ACHN (cell line): ENCODE measurements at regions not wholly inside any gene's neighbourhood (a gene's known extent, or its start where the extent isn't known, plus 50 kb on each side); places are given as distances from the start of the nearest gene placed in this dataset.

Experiments used
- DNase-seq: peaks from one replicate; pipeline ENCODE4 v3.0.0-alpha.2; 2015
- in situ Hi-C: cut with HindIII; loops from 2 replicates; pipeline ENCODE4 v1.10.0; 2017; ENCODE audit warnings: low sequenced_read_pairs, low pct_ligation_motif_present, low pct_unique_long_range_greater_than_20kb

GRCh38 chr3:135862361-135862760 lies 103.2 kb upstream of the PPP2R3A start:
- in situ Hi-C loops = no loop called here
- no peak for DNase-seq

DNA sequence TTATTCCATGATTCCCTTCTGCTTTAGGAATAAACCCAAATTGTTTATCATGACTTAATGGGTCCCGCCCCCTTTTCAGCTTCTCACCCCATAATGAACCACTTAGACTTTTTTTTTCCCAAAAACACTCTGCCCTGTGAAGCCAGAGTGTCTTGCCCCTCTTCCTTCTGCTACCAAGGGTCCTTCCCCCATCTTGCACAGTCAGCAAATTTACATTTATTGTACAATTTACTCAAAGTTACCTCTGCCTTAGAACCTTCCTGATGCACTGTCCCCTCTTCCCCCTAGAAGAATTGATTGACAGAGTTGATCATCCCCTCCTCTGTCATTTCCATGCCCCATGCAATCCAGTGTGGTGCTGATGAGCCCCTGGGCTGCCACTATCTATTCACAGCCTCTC lies 101.5 kb upstream of the PPP2R3A start:
- no peak for DNase-seq
- in situ Hi-C loops = no loop called here

- in situ Hi-C loops = no loop called here
- DNase-seq = no peak
Observed at GRCh38 chr3:135865085-135865484, 100.4 kb upstream of the PPP2R3A start.

DNA sequence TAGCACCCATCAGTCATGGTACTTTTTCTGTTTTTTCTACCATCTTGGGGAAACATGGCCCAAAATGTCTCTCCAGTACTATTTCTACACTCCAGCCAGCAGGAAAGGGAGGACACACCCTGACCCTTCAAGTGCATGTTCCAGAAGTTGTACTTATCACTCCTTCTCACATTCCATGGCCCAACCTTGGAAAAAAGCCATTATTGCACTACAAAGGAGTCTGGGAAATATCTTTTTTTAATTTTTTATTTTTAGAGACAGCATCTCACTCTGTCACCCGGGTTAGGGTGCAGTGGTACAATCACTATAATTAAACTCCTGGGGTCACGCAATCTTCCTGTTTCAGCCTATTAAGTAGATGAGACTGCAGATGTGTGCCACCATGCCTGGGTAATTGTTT lies 100.0 kb upstream of the PPP2R3A start:
- DNase-seq = no peak
- in situ Hi-C loops = no loop called here

DNA sequence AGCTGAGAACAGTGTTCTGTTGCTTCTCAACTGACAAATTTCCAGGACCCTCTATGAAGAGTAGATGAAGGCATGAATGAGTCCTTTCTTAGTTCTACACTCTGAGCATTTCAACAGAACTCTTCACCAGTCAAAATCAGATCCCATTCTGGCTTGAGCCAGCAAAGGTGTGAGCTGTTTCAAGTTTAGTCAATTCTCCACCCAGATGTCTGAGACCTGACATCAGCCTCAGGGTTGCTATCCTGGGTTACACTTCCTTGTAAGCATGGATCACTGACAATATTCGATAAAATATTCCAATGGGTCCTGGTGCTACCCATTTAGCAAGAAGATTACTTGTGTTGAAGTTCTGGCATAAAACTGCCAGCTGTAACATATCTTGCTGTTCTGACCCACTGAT lies 97.6 kb upstream of the PPP2R3A start:
- DNase-seq = no peak
- in situ Hi-C loops = no loop called here

- no peak for DNase-seq
- in situ Hi-C loops = no loop called here
Observed at GRCh38 chr3:135868801-135869200, 96.7 kb upstream of the PPP2R3A start.

DNA sequence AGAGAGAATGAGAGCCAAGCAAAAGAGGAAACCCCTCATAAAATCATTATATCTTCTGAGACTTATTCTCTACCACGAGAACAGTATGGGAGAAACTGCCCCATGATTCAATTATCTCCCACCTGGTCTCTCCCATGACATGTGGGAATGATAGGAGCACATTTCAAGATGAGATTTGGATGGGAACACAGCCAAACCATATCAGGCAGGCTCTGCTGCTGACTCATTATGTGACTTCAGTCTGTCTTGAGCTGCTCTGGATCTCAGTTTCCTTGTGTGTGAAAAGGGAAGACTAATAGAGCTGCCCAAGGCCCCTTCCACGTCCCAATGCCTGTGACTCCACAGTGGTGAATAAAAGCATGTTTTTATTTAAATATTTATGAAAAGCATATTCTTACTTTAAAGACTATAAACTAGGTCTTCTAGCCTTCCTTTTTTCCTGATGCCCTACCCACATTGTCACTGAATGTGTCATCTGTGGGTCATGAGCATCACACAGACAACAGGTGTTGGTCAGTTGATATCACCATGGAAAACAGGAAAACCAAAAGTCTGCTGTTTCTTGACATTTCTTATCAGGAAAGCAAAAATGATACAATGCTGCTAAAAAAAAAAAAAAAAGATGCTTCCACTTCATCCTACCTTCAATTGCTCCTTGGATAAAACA lies 96.0 kb upstream of the PPP2R3A start:
- in situ Hi-C loops = no loop called here
- DNase-seq = peak; percentile 20

GRCh38 chr3:135871311-135871710 lies 94.2 kb upstream of the PPP2R3A start:
- DNase-seq = no peak
- in situ Hi-C loops = no loop called here

DNA sequence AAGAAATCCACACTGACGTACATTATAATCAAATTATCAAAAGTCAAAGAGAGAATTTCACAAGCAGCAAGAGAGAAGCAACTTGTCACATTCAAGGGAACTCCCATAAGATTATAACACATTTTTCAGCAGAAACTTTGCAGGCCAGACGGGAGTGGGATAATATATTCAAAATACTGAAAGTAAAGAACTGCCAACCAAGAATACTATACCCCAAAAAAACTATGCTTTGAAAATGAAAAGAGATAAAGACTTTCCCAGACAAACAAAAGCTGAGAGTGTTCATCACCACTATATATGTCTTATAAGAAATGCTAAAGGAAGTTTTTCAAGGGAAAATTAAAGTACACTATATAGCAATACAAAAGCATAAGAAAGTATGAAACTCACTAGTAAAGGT lies 91.5 kb upstream of the PPP2R3A start:
- no peak for DNase-seq

DNA sequence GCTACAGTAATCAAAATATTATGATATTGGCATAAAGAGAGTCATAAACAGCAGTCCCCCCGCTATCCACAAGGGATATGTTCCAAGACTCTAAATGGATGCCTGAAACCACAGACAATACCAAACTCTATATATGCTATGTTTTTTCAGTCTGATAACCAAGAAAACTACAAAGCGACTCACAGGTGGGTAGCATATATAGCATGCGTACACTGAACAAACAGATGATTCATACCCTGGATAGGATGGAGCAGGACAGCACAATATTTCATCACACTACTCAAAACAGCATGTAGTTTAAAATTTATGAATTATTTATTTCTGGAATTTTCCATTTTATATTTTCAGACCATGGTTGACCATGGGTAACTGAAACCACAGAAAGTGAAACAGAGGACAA lies 87.0 kb upstream of the PPP2R3A start:
- DNase-seq = no peak
- in situ Hi-C loops = no loop called here

More for the DNA sequence above, 91.5 kb upstream of the PPP2R3A start:
- in situ Hi-C loops = no loop called here

DNA sequence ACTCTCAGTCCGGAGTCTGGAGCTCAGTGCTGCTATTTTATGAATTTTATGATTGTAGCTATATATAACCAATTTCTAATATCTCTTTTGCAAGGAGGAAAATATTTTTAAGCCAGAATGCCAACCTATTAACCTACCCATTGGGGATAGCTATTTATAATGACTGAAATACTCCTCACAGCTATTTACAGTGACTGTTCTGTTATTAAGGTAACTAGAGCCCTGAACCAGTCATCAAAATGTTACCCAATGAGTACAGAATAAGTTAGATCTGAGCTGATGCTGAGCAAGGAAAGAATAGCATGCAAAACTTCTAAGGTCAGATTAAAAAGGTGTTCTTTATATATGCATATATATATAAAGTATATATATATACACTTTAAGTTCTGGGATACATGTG lies 79.6 kb upstream of the PPP2R3A start:
- in situ Hi-C loops = no loop called here

DNA sequence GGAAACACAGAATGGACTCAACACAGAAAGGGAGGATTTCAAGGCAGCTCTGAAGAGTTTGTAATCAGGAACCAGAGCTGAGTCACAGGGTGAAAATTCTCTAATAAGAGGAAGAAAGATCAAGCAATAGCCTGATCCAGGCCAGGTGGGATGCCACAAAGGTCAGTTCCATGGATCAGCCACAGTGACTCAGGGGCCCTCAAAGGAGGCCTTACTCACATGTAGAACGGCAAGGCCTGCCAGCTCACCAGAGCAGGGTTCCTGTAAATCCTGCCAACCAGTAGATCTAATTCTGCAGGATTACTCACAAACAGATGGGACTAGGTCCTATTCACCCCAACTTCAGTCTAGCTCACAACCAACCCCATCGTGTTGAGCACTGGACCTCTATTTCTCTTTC lies 78.3 kb upstream of the PPP2R3A start:
- in situ Hi-C loops = no loop called here
- DNase-seq = peak; percentile 93

More for the DNA sequence above, 79.6 kb upstream of the PPP2R3A start:
- DNase-seq = no peak

GRCh38 chr3:135889443-135889842 lies 76.1 kb upstream of the PPP2R3A start:
- no peak for DNase-seq
- in situ Hi-C loops = no loop called here

DNA sequence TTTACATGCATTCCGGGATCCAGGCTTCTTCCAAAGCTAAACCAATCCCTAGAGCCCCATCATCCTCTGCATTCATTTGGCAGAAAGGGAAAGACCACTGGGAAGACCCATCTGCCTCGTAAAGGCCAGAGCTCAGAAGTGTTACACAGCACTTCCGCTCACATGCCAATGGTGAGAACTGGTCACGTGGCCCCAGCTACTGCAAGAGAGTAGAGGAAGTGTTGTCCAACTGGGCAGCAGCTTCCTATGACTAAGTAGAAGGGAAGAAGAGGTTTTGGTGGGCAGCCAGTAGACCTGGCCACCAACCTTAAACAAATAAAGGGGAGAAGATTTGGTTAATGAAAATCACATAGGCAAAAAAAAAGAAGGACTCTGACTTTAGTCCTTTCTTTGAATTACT lies 74.4 kb upstream of the PPP2R3A start:
- DNase-seq = no peak
- in situ Hi-C loops = no loop called here

DNA sequence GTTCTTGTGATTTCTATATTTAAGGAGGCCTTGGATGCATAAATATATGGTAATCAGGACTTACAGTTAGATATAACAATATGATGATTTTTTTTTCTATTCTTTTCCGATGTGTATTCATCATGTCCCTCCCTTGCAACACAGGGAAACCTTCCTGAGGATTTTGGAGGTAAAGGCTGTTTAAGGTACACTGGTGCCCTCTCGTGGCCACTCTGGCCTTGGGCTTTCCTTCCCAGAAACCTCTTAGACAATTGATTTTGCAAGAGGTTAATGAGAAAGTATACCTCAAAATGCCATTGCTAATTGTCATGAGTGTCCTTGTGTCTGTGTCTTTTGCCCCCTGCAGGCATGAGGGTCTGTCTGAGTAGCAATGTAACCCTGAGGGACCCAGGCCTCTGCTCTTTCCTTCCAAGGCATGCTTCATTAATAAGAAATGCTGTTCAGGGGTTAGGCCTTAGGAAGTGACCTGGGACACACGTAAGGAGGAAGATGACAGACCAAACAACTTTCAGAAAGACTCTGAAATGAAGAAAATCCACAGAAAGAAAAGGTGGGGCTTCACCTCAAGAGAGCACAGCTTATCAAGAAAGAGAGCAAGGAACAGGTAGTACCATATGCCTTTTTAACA lies 70.3 kb upstream of the PPP2R3A start:
- in situ Hi-C loops = no loop called here
- DNase-seq = peak; percentile 86

- in situ Hi-C loops = no loop called here
Observed at GRCh38 chr3:135895734-135896121, 69.8 kb upstream of the PPP2R3A start.

GRCh38 chr3:135896613-135897012 lies 68.9 kb upstream of the PPP2R3A start:
- peak; percentile 93 for DNase-seq

More at GRCh38 chr3:135895734-135896121, 69.8 kb upstream of the PPP2R3A start:
- peak; percentile 64 for DNase-seq

GRCh38 chr3:135897715-135898114 lies 67.8 kb upstream of the PPP2R3A start:
- peak; percentile 7 for DNase-seq
- in situ Hi-C loops = no loop called here

More at GRCh38 chr3:135896613-135897012, 68.9 kb upstream of the PPP2R3A start:
- in situ Hi-C loops = no loop called here

DNA sequence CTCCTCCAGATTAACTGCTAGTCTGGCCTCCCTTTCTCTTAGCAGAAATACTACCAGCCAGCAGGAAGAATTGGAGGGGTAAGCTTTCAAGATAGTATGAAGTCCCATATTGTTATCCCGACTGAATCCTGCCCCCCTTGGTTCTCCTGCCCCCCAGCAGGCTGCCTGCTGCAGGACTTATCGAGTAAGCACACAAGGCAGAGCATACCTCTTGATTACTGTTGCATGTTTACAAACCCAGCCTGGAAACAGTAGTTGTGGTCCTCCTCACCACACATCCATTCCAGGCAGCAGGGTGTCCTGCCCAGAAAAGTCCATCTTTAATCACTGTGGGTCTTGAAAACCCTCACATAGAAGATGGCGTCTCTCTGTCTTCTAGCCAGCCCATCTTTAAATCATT lies 66.8 kb upstream of the PPP2R3A start:
- in situ Hi-C loops = no loop called here
- DNase-seq = no peak

DNA sequence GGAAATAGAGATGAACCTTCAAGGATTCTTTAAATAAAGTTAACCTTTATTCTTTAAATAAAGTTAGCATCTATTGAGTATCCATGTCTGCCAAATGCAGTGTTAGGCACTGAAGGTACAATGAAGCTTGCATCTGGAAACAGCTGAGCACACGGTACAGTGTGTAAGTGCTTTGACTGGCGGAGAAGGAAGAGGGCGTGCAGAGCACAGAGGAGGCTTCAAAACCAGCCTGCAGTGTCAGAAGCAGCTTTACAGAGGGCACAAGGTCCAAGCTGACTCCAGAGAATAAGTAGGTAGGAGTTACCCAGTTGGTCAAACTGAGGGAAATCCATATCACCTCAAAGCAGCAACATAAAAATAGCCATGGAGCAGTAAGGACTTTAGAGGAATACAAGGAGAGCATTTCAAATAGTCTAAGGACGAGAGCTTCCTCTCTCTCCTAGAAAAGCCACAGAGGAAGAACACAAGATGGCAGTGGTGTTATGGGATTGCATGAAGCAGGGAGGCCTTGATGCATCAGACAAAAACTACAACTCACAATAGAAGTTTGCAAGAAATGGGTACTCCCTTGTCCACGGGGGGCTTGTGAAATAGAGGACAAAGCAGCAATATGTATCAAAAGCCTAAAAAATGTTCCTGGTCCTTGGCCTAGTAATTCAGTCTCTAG lies 60.3 kb upstream of the PPP2R3A start:
- peak; percentile 14 for DNase-seq
- in situ Hi-C loops = loop anchor here (25.0 kb wide), 1 partner anchor 132 kb away; no protein-coding TSS in a partner anchor
